HEK293 (cell line): ENCODE measurements at regions not wholly inside any gene's neighbourhood (a gene's known extent, or its start where the extent isn't known, plus 50 kb on each side); places are given as distances from the start of the nearest gene placed in this dataset.

Experiments used
- CTCF ChIA-PET: fragments of 350-600 bp; formaldehyde crosslinking; extraction: SDS; loops from one replicate; lab custom pipeline; 2021; ENCODE audit warnings: antibody characterized with exemption; lab: Yijun Ruan, JAX
- POLR2A ChIA-PET: fragments of 300-600 bp; formaldehyde crosslinking; extraction: SDS; loops from one replicate; lab custom pipeline; 2020; ENCODE audit warnings: antibody characterized with exemption, inconsistent platforms; lab: Yijun Ruan, JAX
- H3K27ac ChIP-seq: fragments of 200-500 bp; sonication (Bioruptor generic); 2 replicates; pipeline ENCODE4 v1.5.1; 2014; ENCODE audit warnings: low read depth, low read length, control low read depth, inconsistent platforms; ENCODE audit errors: extremely low read depth
- H3K36me3 ChIP-seq, 2 experiments: fragments of 200-500 bp in 1 of 2; sonication (Bioruptor generic) in 1 of 2; 1 replicate in 1 of 2; 2 replicates in 1 of 2; pipeline ENCODE4 v1.5.1; 2014 to 2017; ENCODE audit warnings: inconsistent platforms in 2 of 2, low read length in 2 of 2; ENCODE audit not compliant: control insufficient read depth in 2 of 2, insufficient read depth in 1 of 2
- H3K4me1 ChIP-seq: fragments of 200-500 bp; sonication (Bioruptor generic); 2 replicates; pipeline ENCODE4 v1.5.1; 2014; ENCODE audit warnings: mild to moderate bottlenecking, low read length, inconsistent platforms; ENCODE audit not compliant: control insufficient read depth, insufficient read depth
- H3K4me3 ChIP-seq: 2 replicates; pipeline ENCODE4 v1.5.1; 2011; ENCODE audit warnings: low read depth, mild to moderate bottlenecking, control low read depth, low read length, moderate library complexity
- H3K9me3 ChIP-seq: fragments of 200-500 bp; sonication (Bioruptor generic); 2 replicates; pipeline ENCODE4 v1.5.1; 2014; ENCODE audit warnings: low read depth, low read length, inconsistent platforms; ENCODE audit not compliant: control insufficient read depth, insufficient read depth
- GLI2 ChIP-seq: fragments of 450-650 bp; formaldehyde crosslinking; IDR thresholded peaks from 2 replicates; pipeline ENCODE4; 2017; ENCODE audit warnings: missing biosample characterization, missing genetic modification characterization, low read depth, borderline replicate concordance
- KLF9 ChIP-seq: fragments of 450-650 bp; formaldehyde crosslinking; IDR thresholded peaks from 2 replicates; pipeline ENCODE4 v1.5.1; 2016; ENCODE audit warnings: missing biosample characterization, missing genetic modification characterization, low read depth
- YY1 ChIP-seq: fragments of 450-650 bp; formaldehyde crosslinking; IDR thresholded peaks from 2 replicates; pipeline ENCODE4 v1.5.1; 2018; ENCODE audit warnings: missing biosample characterization, missing genetic modification characterization
- ZNF114 ChIP-seq: fragments of 450-650 bp; formaldehyde crosslinking; IDR thresholded peaks from 2 replicates; pipeline ENCODE4 v1.5.0; 2017; ENCODE audit warnings: missing biosample characterization, missing genetic modification characterization
- ZNF184 ChIP-seq: fragments of 450-650 bp; IDR thresholded peaks from 2 replicates; pipeline ENCODE4 v1.5.1; 2018; ENCODE audit warnings: missing biosample characterization, mild to moderate bottlenecking, missing genetic modification characterization
- ZNF426 ChIP-seq: fragments of 450-650 bp; formaldehyde crosslinking; IDR thresholded peaks from 2 replicates; pipeline ENCODE4 v1.5.1; 2017; ENCODE audit warnings: missing biosample characterization, missing genetic modification characterization, mild to moderate bottlenecking, inconsistent platforms, moderate library complexity
- ZNF670 ChIP-seq: fragments of 450-650 bp; formaldehyde crosslinking; IDR thresholded peaks from 2 replicates; pipeline ENCODE4 v1.5.1; 2016; ENCODE audit warnings: missing biosample characterization, missing genetic modification characterization, low read depth
- ZNF701 ChIP-seq: fragments of 450-650 bp; formaldehyde crosslinking; IDR thresholded peaks from 2 replicates; pipeline ENCODE4 v1.5.1; 2016; ENCODE audit warnings: missing biosample characterization, missing genetic modification characterization
- ZNF785 ChIP-seq: fragments of 450-650 bp; formaldehyde crosslinking; IDR thresholded peaks from 2 replicates; pipeline ENCODE4 v1.5.1; 2016; ENCODE audit warnings: missing biosample characterization, missing genetic modification characterization
- ZNF837 ChIP-seq: fragments of 450-650 bp; formaldehyde crosslinking; IDR thresholded peaks from 2 replicates; pipeline ENCODE4 v1.5.1; 2016; ENCODE audit warnings: missing biosample characterization, missing genetic modification characterization
- ZNF843 ChIP-seq: fragments of 450-650 bp; formaldehyde crosslinking; IDR thresholded peaks from 2 replicates; pipeline ENCODE4 v1.5.1; 2016; ENCODE audit warnings: missing biosample characterization, missing genetic modification characterization
- ZSCAN30 ChIP-seq: fragments of 450-650 bp; IDR thresholded peaks from 2 replicates; pipeline ENCODE4 v1.5.1; 2018; ENCODE audit warnings: missing biosample characterization, mild to moderate bottlenecking, missing genetic modification characterization, moderate library complexity
- TF ChIP-seq, protein P1 (sequence below): fragments of 450-650 bp; formaldehyde crosslinking; IDR thresholded peaks from 2 replicates; pipeline ENCODE4 v1.5.1; 2016; ENCODE audit warnings: missing biosample characterization, missing genetic modification characterization
- TF ChIP-seq, protein P2 (sequence below): fragments of 450-650 bp; formaldehyde crosslinking; IDR thresholded peaks from 2 replicates; pipeline ENCODE4 v1.5.1; 2017; ENCODE audit warnings: missing biosample characterization, missing genetic modification characterization
- TF ChIP-seq, protein P3 (sequence below): fragments of 450-650 bp; formaldehyde crosslinking; conservative IDR thresholded peaks from 2 replicates; pipeline ENCODE4 v1.5.1; 2016; ENCODE audit warnings: low read depth, missing biosample characterization, missing genetic modification characterization
- TF ChIP-seq, protein P4 (sequence below): fragments of 450-650 bp; formaldehyde crosslinking; conservative IDR thresholded peaks from 2 replicates; pipeline ENCODE4 v1.5.1; 2016; ENCODE audit warnings: low read depth, missing biosample characterization, missing genetic modification characterization
- TF ChIP-seq, protein P5 (sequence below): fragments of 450-650 bp; formaldehyde crosslinking; IDR thresholded peaks from 2 replicates; pipeline ENCODE4 v1.5.1; 2017; ENCODE audit warnings: missing biosample characterization, mild to moderate bottlenecking, missing genetic modification characterization, moderate library complexity
- TF ChIP-seq, protein P6 (sequence below): fragments of 450-650 bp; formaldehyde crosslinking; IDR thresholded peaks from 2 replicates; pipeline ENCODE4 v1.5.1; 2016; ENCODE audit warnings: missing biosample characterization, missing genetic modification characterization

DNA sequence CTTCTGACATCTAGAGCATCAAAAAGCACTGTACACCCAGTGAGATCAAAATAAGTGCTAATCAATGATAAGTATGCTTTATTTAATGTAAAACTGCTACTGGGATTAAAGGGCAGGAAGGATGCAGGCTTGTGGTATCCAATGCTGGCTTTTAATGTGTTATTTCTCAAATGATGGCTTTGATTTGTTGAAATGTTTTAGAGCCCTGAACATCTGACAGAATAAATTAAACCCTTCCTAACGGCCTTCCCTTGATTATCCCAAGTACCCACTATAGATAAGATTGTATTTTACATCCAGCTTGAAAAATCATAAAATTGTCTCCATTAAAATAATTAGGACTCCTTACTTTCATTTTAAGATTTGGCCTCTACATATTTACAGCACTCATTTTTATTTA, 382.9 kb downstream of the HNRNPD start:
- no peak for TF ChIP-seq ZNF843 (tag by site-specific recombination)
- no peak for TF ChIP-seq ZNF670 (tag by site-specific recombination)
- no peak for TF ChIP-seq ZNF426
- no peak for TF ChIP-seq ZNF184 (tag by site-specific recombination)
- no peak for TF ChIP-seq ZNF701 (tag by site-specific recombination)
- TF ChIP-seq GLI2 (tag by site-specific recombination) = no peak
- no peak for TF ChIP-seq ZNF785 (tag by site-specific recombination)
- no peak for TF ChIP-seq ZNF114 (tag by site-specific recombination)
- TF ChIP-seq, protein P1, sequence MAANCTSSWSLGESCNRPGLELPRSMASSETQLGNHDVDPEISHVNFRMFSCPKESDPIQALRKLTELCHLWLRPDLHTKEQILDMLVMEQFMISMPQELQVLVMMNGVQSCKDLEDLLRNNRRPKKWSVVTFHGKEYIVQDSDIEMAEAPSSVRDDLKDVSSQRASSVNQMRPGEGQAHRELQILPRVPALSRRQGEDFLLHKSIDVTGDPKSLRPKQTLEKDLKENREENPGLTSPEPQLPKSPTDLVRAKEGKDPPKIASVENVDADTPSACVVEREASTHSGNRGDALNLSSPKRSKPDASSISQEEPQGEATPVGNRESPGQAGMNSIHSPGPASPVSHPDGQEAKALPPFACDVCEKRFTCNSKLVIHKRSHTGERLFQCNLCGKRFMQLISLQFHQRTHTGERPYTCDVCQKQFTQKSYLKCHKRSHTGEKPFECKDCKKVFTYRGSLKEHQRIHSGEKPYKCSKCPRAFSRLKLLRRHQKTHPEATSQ (tag by site-specific recombination) = no peak
- TF ChIP-seq, protein P2, sequence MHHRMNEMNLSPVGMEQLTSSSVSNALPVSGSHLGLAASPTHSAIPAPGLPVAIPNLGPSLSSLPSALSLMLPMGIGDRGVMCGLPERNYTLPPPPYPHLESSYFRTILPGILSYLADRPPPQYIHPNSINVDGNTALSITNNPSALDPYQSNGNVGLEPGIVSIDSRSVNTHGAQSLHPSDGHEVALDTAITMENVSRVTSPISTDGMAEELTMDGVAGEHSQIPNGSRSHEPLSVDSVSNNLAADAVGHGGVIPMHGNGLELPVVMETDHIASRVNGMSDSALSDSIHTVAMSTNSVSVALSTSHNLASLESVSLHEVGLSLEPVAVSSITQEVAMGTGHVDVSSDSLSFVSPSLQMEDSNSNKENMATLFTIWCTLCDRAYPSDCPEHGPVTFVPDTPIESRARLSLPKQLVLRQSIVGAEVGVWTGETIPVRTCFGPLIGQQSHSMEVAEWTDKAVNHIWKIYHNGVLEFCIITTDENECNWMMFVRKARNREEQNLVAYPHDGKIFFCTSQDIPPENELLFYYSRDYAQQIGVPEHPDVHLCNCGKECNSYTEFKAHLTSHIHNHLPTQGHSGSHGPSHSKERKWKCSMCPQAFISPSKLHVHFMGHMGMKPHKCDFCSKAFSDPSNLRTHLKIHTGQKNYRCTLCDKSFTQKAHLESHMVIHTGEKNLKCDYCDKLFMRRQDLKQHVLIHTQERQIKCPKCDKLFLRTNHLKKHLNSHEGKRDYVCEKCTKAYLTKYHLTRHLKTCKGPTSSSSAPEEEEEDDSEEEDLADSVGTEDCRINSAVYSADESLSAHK (tag by site-specific recombination) = no peak
- TF ChIP-seq, protein P3, sequence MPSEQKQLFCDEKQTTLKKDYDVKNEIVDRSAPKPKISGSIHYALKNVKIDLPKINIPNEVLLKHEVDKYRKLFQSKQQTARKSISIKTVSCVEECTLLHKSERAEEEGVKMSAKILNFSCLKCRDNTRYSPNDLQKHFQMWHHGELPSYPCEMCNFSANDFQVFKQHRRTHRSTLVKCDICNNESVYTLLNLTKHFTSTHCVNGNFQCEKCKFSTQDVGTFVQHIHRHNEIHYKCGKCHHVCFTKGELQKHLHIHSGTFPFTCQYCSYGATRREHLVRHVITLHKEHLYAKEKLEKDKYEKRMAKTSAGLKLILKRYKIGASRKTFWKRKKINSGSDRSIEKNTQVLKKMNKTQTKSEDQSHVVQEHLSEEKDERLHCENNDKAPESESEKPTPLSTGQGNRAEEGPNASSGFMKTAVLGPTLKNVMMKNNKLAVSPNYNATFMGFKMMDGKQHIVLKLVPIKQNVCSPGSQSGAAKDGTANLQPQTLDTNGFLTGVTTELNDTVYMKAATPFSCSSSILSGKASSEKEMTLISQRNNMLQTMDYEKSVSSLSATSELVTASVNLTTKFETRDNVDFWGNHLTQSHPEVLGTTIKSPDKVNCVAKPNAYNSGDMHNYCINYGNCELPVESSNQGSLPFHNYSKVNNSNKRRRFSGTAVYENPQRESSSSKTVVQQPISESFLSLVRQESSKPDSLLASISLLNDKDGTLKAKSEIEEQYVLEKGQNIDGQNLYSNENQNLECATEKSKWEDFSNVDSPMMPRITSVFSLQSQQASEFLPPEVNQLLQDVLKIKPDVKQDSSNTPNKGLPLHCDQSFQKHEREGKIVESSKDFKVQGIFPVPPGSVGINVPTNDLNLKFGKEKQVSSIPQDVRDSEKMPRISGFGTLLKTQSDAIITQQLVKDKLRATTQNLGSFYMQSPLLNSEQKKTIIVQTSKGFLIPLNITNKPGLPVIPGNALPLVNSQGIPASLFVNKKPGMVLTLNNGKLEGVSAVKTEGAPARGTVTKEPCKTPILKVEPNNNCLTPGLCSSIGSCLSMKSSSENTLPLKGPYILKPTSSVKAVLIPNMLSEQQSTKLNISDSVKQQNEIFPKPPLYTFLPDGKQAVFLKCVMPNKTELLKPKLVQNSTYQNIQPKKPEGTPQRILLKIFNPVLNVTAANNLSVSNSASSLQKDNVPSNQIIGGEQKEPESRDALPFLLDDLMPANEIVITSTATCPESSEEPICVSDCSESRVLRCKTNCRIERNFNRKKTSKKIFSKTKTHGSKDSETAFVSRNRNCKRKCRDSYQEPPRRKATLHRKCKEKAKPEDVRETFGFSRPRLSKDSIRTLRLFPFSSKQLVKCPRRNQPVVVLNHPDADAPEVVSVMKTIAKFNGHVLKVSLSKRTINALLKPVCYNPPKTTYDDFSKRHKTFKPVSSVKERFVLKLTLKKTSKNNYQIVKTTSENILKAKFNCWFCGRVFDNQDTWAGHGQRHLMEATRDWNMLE (tag by site-specific recombination) = no peak
- TF ChIP-seq KLF9 (tag by site-specific recombination) = no peak
- TF ChIP-seq, protein P4, sequence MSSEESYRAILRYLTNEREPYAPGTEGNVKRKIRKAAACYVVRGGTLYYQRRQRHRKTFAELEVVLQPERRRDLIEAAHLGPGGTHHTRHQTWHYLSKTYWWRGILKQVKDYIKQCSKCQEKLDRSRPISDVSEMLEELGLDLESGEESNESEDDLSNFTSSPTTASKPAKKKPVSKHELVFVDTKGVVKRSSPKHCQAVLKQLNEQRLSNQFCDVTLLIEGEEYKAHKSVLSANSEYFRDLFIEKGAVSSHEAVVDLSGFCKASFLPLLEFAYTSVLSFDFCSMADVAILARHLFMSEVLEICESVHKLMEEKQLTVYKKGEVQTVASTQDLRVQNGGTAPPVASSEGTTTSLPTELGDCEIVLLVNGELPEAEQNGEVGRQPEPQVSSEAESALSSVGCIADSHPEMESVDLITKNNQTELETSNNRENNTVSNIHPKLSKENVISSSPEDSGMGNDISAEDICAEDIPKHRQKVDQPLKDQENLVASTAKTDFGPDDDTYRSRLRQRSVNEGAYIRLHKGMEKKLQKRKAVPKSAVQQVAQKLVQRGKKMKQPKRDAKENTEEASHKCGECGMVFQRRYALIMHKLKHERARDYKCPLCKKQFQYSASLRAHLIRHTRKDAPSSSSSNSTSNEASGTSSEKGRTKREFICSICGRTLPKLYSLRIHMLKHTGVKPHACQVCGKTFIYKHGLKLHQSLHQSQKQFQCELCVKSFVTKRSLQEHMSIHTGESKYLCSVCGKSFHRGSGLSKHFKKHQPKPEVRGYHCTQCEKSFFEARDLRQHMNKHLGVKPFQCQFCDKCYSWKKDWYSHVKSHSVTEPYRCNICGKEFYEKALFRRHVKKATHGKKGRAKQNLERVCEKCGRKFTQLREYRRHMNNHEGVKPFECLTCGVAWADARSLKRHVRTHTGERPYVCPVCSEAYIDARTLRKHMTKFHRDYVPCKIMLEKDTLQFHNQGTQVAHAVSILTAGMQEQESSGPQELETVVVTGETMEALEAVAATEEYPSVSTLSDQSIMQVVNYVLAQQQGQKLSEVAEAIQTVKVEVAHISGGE (tag by site-specific recombination) = no peak
- no peak for TF ChIP-seq YY1
- TF ChIP-seq ZNF837 = no peak
- TF ChIP-seq ZSCAN30 (tag by site-specific recombination) = no peak
- TF ChIP-seq, protein P5, sequence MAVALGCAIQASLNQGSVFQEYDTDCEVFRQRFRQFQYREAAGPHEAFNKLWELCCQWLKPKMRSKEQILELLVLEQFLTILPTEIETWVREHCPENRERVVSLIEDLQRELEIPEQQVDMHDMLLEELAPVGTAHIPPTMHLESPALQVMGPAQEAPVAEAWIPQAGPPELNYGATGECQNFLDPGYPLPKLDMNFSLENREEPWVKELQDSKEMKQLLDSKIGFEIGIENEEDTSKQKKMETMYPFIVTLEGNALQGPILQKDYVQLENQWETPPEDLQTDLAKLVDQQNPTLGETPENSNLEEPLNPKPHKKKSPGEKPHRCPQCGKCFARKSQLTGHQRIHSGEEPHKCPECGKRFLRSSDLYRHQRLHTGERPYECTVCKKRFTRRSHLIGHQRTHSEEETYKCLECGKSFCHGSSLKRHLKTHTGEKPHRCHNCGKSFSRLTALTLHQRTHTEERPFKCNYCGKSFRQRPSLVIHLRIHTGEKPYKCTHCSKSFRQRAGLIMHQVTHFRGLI (tag by site-specific recombination) = no peak
- TF ChIP-seq, protein P6, sequence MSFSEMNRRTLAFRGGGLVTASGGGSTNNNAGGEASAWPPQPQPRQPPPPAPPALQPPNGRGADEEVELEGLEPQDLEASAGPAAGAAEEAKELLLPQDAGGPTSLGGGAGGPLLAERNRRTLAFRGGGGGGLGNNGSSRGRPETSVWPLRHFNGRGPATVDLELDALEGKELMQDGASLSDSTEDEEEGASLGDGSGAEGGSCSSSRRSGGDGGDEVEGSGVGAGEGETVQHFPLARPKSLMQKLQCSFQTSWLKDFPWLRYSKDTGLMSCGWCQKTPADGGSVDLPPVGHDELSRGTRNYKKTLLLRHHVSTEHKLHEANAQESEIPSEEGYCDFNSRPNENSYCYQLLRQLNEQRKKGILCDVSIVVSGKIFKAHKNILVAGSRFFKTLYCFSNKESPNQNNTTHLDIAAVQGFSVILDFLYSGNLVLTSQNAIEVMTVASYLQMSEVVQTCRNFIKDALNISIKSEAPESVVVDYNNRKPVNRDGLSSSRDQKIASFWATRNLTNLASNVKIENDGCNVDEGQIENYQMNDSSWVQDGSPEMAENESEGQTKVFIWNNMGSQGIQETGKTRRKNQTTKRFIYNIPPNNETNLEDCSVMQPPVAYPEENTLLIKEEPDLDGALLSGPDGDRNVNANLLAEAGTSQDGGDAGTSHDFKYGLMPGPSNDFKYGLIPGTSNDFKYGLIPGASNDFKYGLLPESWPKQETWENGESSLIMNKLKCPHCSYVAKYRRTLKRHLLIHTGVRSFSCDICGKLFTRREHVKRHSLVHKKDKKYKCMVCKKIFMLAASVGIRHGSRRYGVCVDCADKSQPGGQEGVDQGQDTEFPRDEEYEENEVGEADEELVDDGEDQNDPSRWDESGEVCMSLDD (tag by site-specific recombination) = no peak
- Histone ChIP-seq H3K4me1 (no peaks in the 10 kb centered on the region), H3K4me3 (no peak overlapping the region), H3K27ac (no peak overlapping the region), H3K9me3 (no peaks in the 10 kb centered on the region), H3K36me3 (no peaks in the 10 kb centered on the region)
- POLR2A ChIA-PET = no interaction called here
- CTCF ChIA-PET = no interaction called here
